HG02642 (cell line): ENCODE measurements at regions not wholly inside any gene's neighbourhood (a gene's known extent, or its start where the extent isn't known, plus 50 kb on each side); places are given as distances from the start of the nearest gene placed in this dataset.

Source experiments
- ATAC-seq: cut with Tn5 transposase; IDR thresholded peaks from one replicate; pipeline ENCODE4 v1.9.1; 2021; ENCODE audit warnings: mild to moderate bottlenecking; ENCODE audit not compliant: unreplicated experiment, poor library complexity

GRCh38 chr1:229988534-229988933 is 78.5 kb upstream of the GALNT2 start:
- ATAC-seq: no peak

GRCh38 chr1:229989591-229990248 is 77.3 kb upstream of the GALNT2 start:
- ATAC-seq: no peak

GRCh38 chr1:229990326-229990725 is 76.7 kb upstream of the GALNT2 start:
- ATAC-seq: no peak

- ATAC-seq: no peak
Measured at GRCh38 chr1:229991104-229991513, 75.9 kb upstream of the GALNT2 start.

GRCh38 chr1:229991724-229992333 is 75.2 kb upstream of the GALNT2 start:
- no peak for ATAC-seq

- ATAC-seq: no peak
Measured at GRCh38 chr1:229993060-229993459, 74.0 kb upstream of the GALNT2 start.

GRCh38 chr1:229993894-229994293 is 73.1 kb upstream of the GALNT2 start:
- ATAC-seq: no peak

GRCh38 chr1:229999004-229999670 is 67.9 kb upstream of the GALNT2 start:
- ATAC-seq: no peak

- ATAC-seq: no peak
Measured at GRCh38 chr1:230000493-230001184, 66.4 kb upstream of the GALNT2 start.

GRCh38 chr1:230002164-230002803 is 64.8 kb upstream of the GALNT2 start:
- ATAC-seq: no peak

- no peak for ATAC-seq
Measured at GRCh38 chr1:230003409-230003808, 63.6 kb upstream of the GALNT2 start.

- no peak for ATAC-seq
Measured at GRCh38 chr1:230005040-230005439, 62.0 kb upstream of the GALNT2 start.

- ATAC-seq: no peak
Measured at GRCh38 chr1:230008721-230009120, 58.3 kb upstream of the GALNT2 start.

- no peak for ATAC-seq
Measured at GRCh38 chr1:230009611-230010313, 57.3 kb upstream of the GALNT2 start.

- no peak for ATAC-seq
Measured at GRCh38 chr1:230010603-230011332, 56.3 kb upstream of the GALNT2 start.

- ATAC-seq: no peak
Measured at GRCh38 chr1:230011333-230012092, 55.5 kb upstream of the GALNT2 start.

- no peak for ATAC-seq
Measured at GRCh38 chr1:230012093-230012393, 55.0 kb upstream of the GALNT2 start.

- ATAC-seq: no peak
Measured at GRCh38 chr1:230012741-230013140, 54.3 kb upstream of the GALNT2 start.

GRCh38 chr1:230016159-230016558 is 50.9 kb upstream of the GALNT2 start:
- no peak for ATAC-seq
